ENCODE measurements at regions not wholly inside any gene's neighbourhood (a gene's known extent, or its start where the extent isn't known, plus 50 kb on each side); places are given as distances from the start of the nearest gene placed in this dataset.
"Not testable (repeated sequence)": the region's sequence is repeated elsewhere in the genome, so short reads cannot be mapped to it uniquely, and the experiment has no call there.

GRCh38 chr18:40133253-40133652 is 1821.8 kb upstream of the PIK3C3 start:
- in situ Hi-C loops (cut with MboI; ENCODE audit: low sequenced_read_pairs), result no loop called here

GRCh38 chr18:40132438-40132837 is 1822.6 kb upstream of the PIK3C3 start:
- in situ Hi-C loops (cut with MboI; ENCODE audit: low sequenced_read_pairs), result not testable (repeated sequence)

GRCh38 chr18:40124107-40124506 is 1830.9 kb upstream of the PIK3C3 start:
- in situ Hi-C loops (cut with MboI; ENCODE audit: low sequenced_read_pairs), result no loop called here

- in situ Hi-C loops (cut with MboI; ENCODE audit: low sequenced_read_pairs), result no loop called here
Observed at GRCh38 chr18:40120796-40121391, 1834.1 kb upstream of the PIK3C3 start.

GRCh38 chr18:40120356-40120755 is 1834.7 kb upstream of the PIK3C3 start:
- in situ Hi-C loops (cut with MboI; ENCODE audit: low sequenced_read_pairs), result no loop called here

GRCh38 chr18:40119581-40119980 is 1835.5 kb upstream of the PIK3C3 start:
- in situ Hi-C loops (cut with MboI; ENCODE audit: low sequenced_read_pairs), result not testable (repeated sequence)

GRCh38 chr18:40110455-40110854 is 1844.6 kb upstream of the PIK3C3 start:
- in situ Hi-C loops (cut with MboI; ENCODE audit: low sequenced_read_pairs), result no loop called here

GRCh38 chr18:40109252-40110049 is 1845.6 kb upstream of the PIK3C3 start:
- in situ Hi-C loops (cut with MboI; ENCODE audit: low sequenced_read_pairs), result no loop called here

- in situ Hi-C loops (cut with MboI; ENCODE audit: low sequenced_read_pairs), result no loop called here
Observed at GRCh38 chr18:40108596-40108995, 1846.4 kb upstream of the PIK3C3 start.

GRCh38 chr18:40102903-40103302 is 1852.1 kb upstream of the PIK3C3 start:
- in situ Hi-C loops (cut with MboI; ENCODE audit: low sequenced_read_pairs), result no loop called here

- in situ Hi-C loops (cut with MboI; ENCODE audit: low sequenced_read_pairs), result no loop called here
Observed at GRCh38 chr18:40099641-40100040, 1855.4 kb upstream of the PIK3C3 start.

- in situ Hi-C loops (cut with MboI; ENCODE audit: low sequenced_read_pairs), result no loop called here
Observed at GRCh38 chr18:40096675-40097074, 1858.4 kb upstream of the PIK3C3 start.

GRCh38 chr18:40094441-40094840 is 1860.6 kb upstream of the PIK3C3 start:
- in situ Hi-C loops (cut with MboI; ENCODE audit: low sequenced_read_pairs), result no loop called here

- in situ Hi-C loops (cut with MboI; ENCODE audit: low sequenced_read_pairs), result no loop called here
Observed at GRCh38 chr18:40088130-40088529, 1866.9 kb upstream of the PIK3C3 start.

- in situ Hi-C loops (cut with MboI; ENCODE audit: low sequenced_read_pairs), result no loop called here
Observed at GRCh38 chr18:40079786-40080185, 1875.2 kb upstream of the PIK3C3 start.

- in situ Hi-C loops (cut with MboI; ENCODE audit: low sequenced_read_pairs), result no loop called here
Observed at GRCh38 chr18:40075616-40076015, 1879.4 kb upstream of the PIK3C3 start.

- in situ Hi-C loops (cut with MboI; ENCODE audit: low sequenced_read_pairs), result no loop called here
Observed at GRCh38 chr18:40072761-40073160, 1882.3 kb upstream of the PIK3C3 start.

- in situ Hi-C loops (cut with MboI; ENCODE audit: low sequenced_read_pairs), result no loop called here
Observed at GRCh38 chr18:40066368-40066767, 1888.7 kb upstream of the PIK3C3 start.

GRCh38 chr18:40063488-40063887 is 1891.5 kb upstream of the PIK3C3 start:
- in situ Hi-C loops (cut with MboI; ENCODE audit: low sequenced_read_pairs), result no loop called here

- in situ Hi-C loops (cut with MboI; ENCODE audit: low sequenced_read_pairs), result no loop called here
Observed at GRCh38 chr18:40061086-40061485, 1893.9 kb upstream of the PIK3C3 start.

- in situ Hi-C loops (cut with MboI; ENCODE audit: low sequenced_read_pairs), result no loop called here
Observed at GRCh38 chr18:40060562-40060961, 1894.5 kb upstream of the PIK3C3 start.

GRCh38 chr18:40058811-40059570 is 1896.0 kb upstream of the PIK3C3 start:
- in situ Hi-C loops (cut with MboI; ENCODE audit: low sequenced_read_pairs), result no loop called here

Measured in HL-60/S4 treated with retinoic acid at 250 ng/mL for 4 days and 3 days (cell line).